OCI-M2 (cell line): ENCODE measurements at regions not wholly inside any gene's neighbourhood (a gene's known extent, or its start where the extent isn't known, plus 50 kb on each side); places are given as distances from the start of the nearest gene placed in this dataset.

Experiments used
- DNase-seq: peaks from one replicate; lab custom pipeline; 2025; ENCODE audit not compliant: unreplicated experiment; lab: John Stamatoyannopoulos, UW

GRCh38 chr10:78527296-78527695, 493.6 kb downstream of the RPS24 start:
- no peak for DNase-seq

- DNase-seq: no peak
Observed at GRCh38 chr10:78528749-78529204, 495.1 kb downstream of the RPS24 start.

- no peak for DNase-seq
Observed at GRCh38 chr10:78529262-78529661, 495.6 kb downstream of the RPS24 start.

- DNase-seq: no peak
Observed at GRCh38 chr10:78531088-78531487, 497.4 kb downstream of the RPS24 start.

GRCh38 chr10:78532480-78533042, 498.9 kb downstream of the RPS24 start:
- DNase-seq: no peak

- no peak for DNase-seq
Observed at GRCh38 chr10:78533098-78533497, 499.4 kb downstream of the RPS24 start.

- no peak for DNase-seq
Observed at GRCh38 chr10:78533776-78534175, 500.1 kb downstream of the RPS24 start.

- no peak for DNase-seq
Observed at GRCh38 chr10:78535716-78536218, 502.1 kb downstream of the RPS24 start.

GRCh38 chr10:78537018-78537417, 503.4 kb downstream of the RPS24 start:
- DNase-seq: no peak

- DNase-seq: no peak
Observed at GRCh38 chr10:78539247-78539766, 505.6 kb downstream of the RPS24 start.

- DNase-seq: no peak
Observed at GRCh38 chr10:78540355-78541076, 506.9 kb downstream of the RPS24 start.

GRCh38 chr10:78541481-78542140, 507.9 kb downstream of the RPS24 start:
- no peak for DNase-seq

GRCh38 chr10:78542141-78542489, 508.5 kb downstream of the RPS24 start:
- DNase-seq: no peak

GRCh38 chr10:78542521-78542920, 508.9 kb downstream of the RPS24 start:
- DNase-seq: no peak

- DNase-seq: no peak
Observed at GRCh38 chr10:78543031-78543748, 509.5 kb downstream of the RPS24 start.

GRCh38 chr10:78543749-78544362, 510.2 kb downstream of the RPS24 start:
- no peak for DNase-seq

GRCh38 chr10:78544423-78545090, 510.9 kb downstream of the RPS24 start:
- DNase-seq: no peak

GRCh38 chr10:78545756-78546155, 512.1 kb downstream of the RPS24 start:
- no peak for DNase-seq

- no peak for DNase-seq
Observed at GRCh38 chr10:78547397-78547796, 513.7 kb downstream of the RPS24 start.

GRCh38 chr10:78547905-78548304, 514.2 kb downstream of the RPS24 start:
- DNase-seq: no peak
